Liver (tissue), 8 donors: ENCODE measurements at regions not wholly inside any gene's neighbourhood (a gene's known extent, or its start where the extent isn't known, plus 50 kb on each side); places are given as distances from the start of the nearest gene placed in this dataset.

Experiments used
- DNase-seq: peaks from one replicate; pipeline ENCODE4 v3.0.0-alpha.2; 2017; ENCODE audit warnings: low spot score
- H3K27ac ChIP-seq, 2 donors: one replicate each; pipeline ENCODE4 v1.7.0; 2013; ENCODE audit warnings: inconsistent platforms in 2 of 2, low read length in 2 of 2, control low read depth in 1 of 2, low read depth in 1 of 2, mild to moderate bottlenecking in 1 of 2
- H3K27me3 ChIP-seq, 4 donors: one replicate each; pipeline versions ENCODE4 v1.6.1 to v1.7.0; 2013; ENCODE audit warnings: low read length in 3 of 4, inconsistent platforms in 1 of 4, mild to moderate bottlenecking in 1 of 4, moderate library complexity in 1 of 4; ENCODE audit not compliant: control insufficient read depth in 4 of 4, insufficient read depth in 4 of 4
- H3K36me3 ChIP-seq, 4 donors: one replicate each; pipeline versions ENCODE4 v1.6.1 to v1.7.0; 2013; ENCODE audit warnings: low read length in 3 of 4, mild to moderate bottlenecking in 3 of 4, low read depth in 1 of 4, moderate library complexity in 1 of 4; ENCODE audit not compliant: control insufficient read depth in 4 of 4, insufficient read depth in 3 of 4
- H3K4me1 ChIP-seq, 4 donors: one replicate each; pipeline versions ENCODE4 v1.6.1 to v1.7.0; 2013; ENCODE audit warnings: low read length in 3 of 4, mild to moderate bottlenecking in 3 of 4, moderate library complexity in 1 of 4; ENCODE audit not compliant: control insufficient read depth in 4 of 4, insufficient read depth in 4 of 4
- H3K4me3 ChIP-seq, 3 donors: one replicate each; pipeline versions ENCODE4 v1.6.1 to v1.7.0; 2013; ENCODE audit warnings: low read length in 3 of 3, control low read depth in 1 of 3, low read depth in 1 of 3, mild to moderate bottlenecking in 1 of 3
- H3K9ac ChIP-seq, 2 donors: one replicate each; pipeline ENCODE4 v1.7.0; 2013; ENCODE audit warnings: low read length in 2 of 2, mild to moderate bottlenecking in 2 of 2, moderate library complexity in 2 of 2, control low read depth in 1 of 2, low read depth in 1 of 2
- H3K9me3 ChIP-seq, 4 donors: one replicate each; pipeline versions ENCODE4 v1.6.1 to v1.7.0; 2013; ENCODE audit warnings: low read length in 3 of 4; ENCODE audit not compliant: control insufficient read depth in 4 of 4
- CTCF ChIP-seq: fragments of 150-350 bp; IDR thresholded peaks from 2 replicates; pipeline ENCODE4 v1.5.1; 2017; ENCODE audit warnings: improper control_type of control experiment, low read depth, low read length; ENCODE audit not compliant: missing input control
- FOXA1 ChIP-seq: IDR thresholded peaks from 2 replicates; pipeline ENCODE4 v1.6.1; 2016; ENCODE audit warnings: antibody characterized with exemption
- FOXA2 ChIP-seq: IDR thresholded peaks from 2 replicates; pipeline ENCODE4 v1.6.1; 2016; ENCODE audit warnings: antibody characterized with exemption
- GABPA ChIP-seq, 2 donors: IDR thresholded peaks in 1 of 2; conservative IDR thresholded peaks in 1 of 2; 2 replicates each; pipeline ENCODE4 v1.6.1; 2016; ENCODE audit warnings: antibody characterized with exemption in 2 of 2, mild to moderate bottlenecking in 1 of 2, moderate library complexity in 1 of 2
- HNF4A ChIP-seq, 2 donors: conservative IDR thresholded peaks; 2 replicates each; pipeline ENCODE4 v1.6.1; 2016; ENCODE audit warnings: antibody characterized with exemption in 2 of 2, mild to moderate bottlenecking in 2 of 2
- HNF4G ChIP-seq: IDR thresholded peaks from 2 replicates; pipeline ENCODE4 v1.6.1; 2016; ENCODE audit warnings: antibody characterized with exemption
- JUND ChIP-seq, 2 donors: IDR thresholded peaks; 2 replicates each; pipeline ENCODE4 v1.6.1; 2016; ENCODE audit warnings: antibody characterized with exemption in 2 of 2
- MAX ChIP-seq: IDR thresholded peaks from 2 replicates; pipeline ENCODE4 v1.6.1; 2016; ENCODE audit warnings: antibody characterized with exemption
- NR2F2 ChIP-seq: IDR thresholded peaks from 2 replicates; pipeline ENCODE4 v1.6.1; 2016; ENCODE audit warnings: antibody characterized with exemption
- RAD21 ChIP-seq, 2 donors: IDR thresholded peaks; 2 replicates each; pipeline ENCODE4 v1.6.1; 2016; ENCODE audit warnings: antibody characterized with exemption in 2 of 2, mild to moderate bottlenecking in 2 of 2
- REST ChIP-seq: IDR thresholded peaks from 2 replicates; pipeline ENCODE4 v1.6.1; 2016; ENCODE audit warnings: antibody characterized with exemption, mild to moderate bottlenecking
- RXRA ChIP-seq, 2 donors: IDR thresholded peaks; 2 replicates each; pipeline ENCODE4 v1.6.1; 2017 to 2018; ENCODE audit warnings: antibody characterized with exemption in 2 of 2, mild to moderate bottlenecking in 1 of 2
- TAF1 ChIP-seq: conservative IDR thresholded peaks from 2 replicates; pipeline ENCODE4 v1.6.1; 2016; ENCODE audit warnings: antibody characterized with exemption, mild to moderate bottlenecking
- YY1 ChIP-seq: IDR thresholded peaks from 2 replicates; pipeline ENCODE4 v1.6.1; 2016; ENCODE audit warnings: antibody characterized with exemption, mild to moderate bottlenecking
- ZBTB33 ChIP-seq: IDR thresholded peaks from 2 replicates; pipeline ENCODE4 v1.6.1; 2016; ENCODE audit warnings: antibody characterized with exemption
- WGBS: extraction: QIAGEN DNeasy Blood & Tissue Kit; methylation state at CpG from one replicate; pipeline ENCODE4 v1.1.7; 2013; 5-methylcytosine and 5-hydroxymethylcytosine counted together
- donor health status: healthy.
- donor health status: healthy.
- donor health status: healthy.
- donor health status: healthy.
- donor health status: healthy.

GRCh38 chr9:91111226-91111625, 250.5 kb downstream of the AUH start:
- H3K4me3 ChIP-seq: no peak overlapping the region
- H3K4me1 ChIP-seq: no peaks in the 10 kb centered on the region
- no peak for DNase-seq
- peaks cover 0 to 5% (median 1%) of the 10 kb centered on the region in 4 donors for H3K9me3 ChIP-seq
- TF ChIP-seq RAD21 (IDR thresholded peaks at IDR 0.05) (no peak), REST (no peak), MAX (no peak), ZBTB33 (no peak), TAF1 (no peak), JUND (IDR thresholded peaks at IDR 0.05) (no peak), HNF4G (no peak), GABPA (IDR thresholded peaks at IDR 0.05 in 1 of 2, conservative IDR thresholded peaks at IDR 0.05 in 1 of 2) (no peak), FOXA1 (no peak), RXRA (IDR thresholded peaks at IDR 0.05) (no peak), FOXA2 (no peak), CTCF (no peak)
- H3K27me3 ChIP-seq: no peaks in the 10 kb centered on the region
- H3K9ac ChIP-seq: no peak overlapping the region
- no peaks in the 10 kb centered on the region for H3K36me3 ChIP-seq
- H3K27ac ChIP-seq: no peak overlapping the region

- no peaks in the 10 kb centered on the region for H3K36me3 ChIP-seq
- WGBS: 94% methylated on average over 6 of the region's 6 CpGs
- no peaks in the 10 kb centered on the region for H3K27me3 ChIP-seq
- no peak for TF ChIP-seq TAF1
- no peak for TF ChIP-seq HNF4A (conservative IDR thresholded peaks at IDR 0.05)
- TF ChIP-seq FOXA1: no peak
- TF ChIP-seq HNF4G: no peak
- no peak for TF ChIP-seq NR2F2
- TF ChIP-seq REST: no peak
- TF ChIP-seq RXRA (IDR thresholded peaks at IDR 0.05): no peak
- no peak for TF ChIP-seq YY1
- peaks cover 0 to 5% (median 1%) of the 10 kb centered on the region in 4 donors for H3K9me3 ChIP-seq
- no peak overlapping the region for H3K27ac ChIP-seq
- H3K4me3 ChIP-seq: no peak overlapping the region
- no peak for DNase-seq
- no peak overlapping the region for H3K9ac ChIP-seq
- no peaks in the 10 kb centered on the region for H3K4me1 ChIP-seq
Observed at GRCh38 chr9:91111876-91112275, 249.8 kb downstream of the AUH start.
